H9 (cell line): ENCODE measurements at regions not wholly inside any gene's neighbourhood (a gene's known extent, or its start where the extent isn't known, plus 50 kb on each side); places are given as distances from the start of the nearest gene placed in this dataset.

Experiments
- DNase-seq: peaks from one replicate; pipeline ENCODE4 v3.0.0-alpha.2; 2017
- H2AFZ ChIP-seq: one replicate; pipeline ENCODE4 v1.6.1; 2013; ENCODE audit warnings: mild to moderate bottlenecking, low read length, control low read depth, moderate library complexity
- H2AK5ac ChIP-seq: 2 replicates; pipeline ENCODE4 v1.6.1; 2013; ENCODE audit warnings: low read length, control low read depth, mixed read lengths; ENCODE audit not compliant: insufficient read length
- H2BK120ac ChIP-seq: one replicate; pipeline ENCODE4 v1.6.1; 2013; ENCODE audit warnings: low read depth, mild to moderate bottlenecking, low read length, control low read depth, inconsistent platforms; ENCODE audit not compliant: poor library complexity, severe bottlenecking
- H2BK12ac ChIP-seq: 2 replicates; pipeline ENCODE4 v1.6.1; 2013; ENCODE audit warnings: low read length, control low read depth, mixed read lengths, low read depth; ENCODE audit not compliant: insufficient read length
- H2BK15ac ChIP-seq: 2 replicates; pipeline ENCODE4 v1.6.1; 2013; ENCODE audit warnings: low read depth, low read length, control low read depth
- H2BK20ac ChIP-seq: one replicate; pipeline ENCODE4 v1.6.1; 2013; ENCODE audit warnings: low read depth, mild to moderate bottlenecking, low read length, control low read depth, inconsistent platforms; ENCODE audit not compliant: poor library complexity, severe bottlenecking
- H2BK5ac ChIP-seq: 2 replicates; pipeline ENCODE4 v1.6.1; 2013; ENCODE audit warnings: low read length, control low read depth, mixed read lengths; ENCODE audit not compliant: insufficient read length
- H3K14ac ChIP-seq: 2 replicates; pipeline ENCODE4 v1.6.1; 2013; ENCODE audit warnings: low read length, control low read depth; ENCODE audit not compliant: insufficient read depth
- H3K18ac ChIP-seq: 2 replicates; pipeline ENCODE4 v1.6.1; 2013; ENCODE audit warnings: low read depth, mild to moderate bottlenecking, mixed read lengths, low read length, control low read depth; ENCODE audit not compliant: insufficient read length
- H3K23ac ChIP-seq: 2 replicates; pipeline ENCODE4 v1.6.1; 2013; ENCODE audit warnings: low read length, control low read depth, mixed read lengths, low read depth; ENCODE audit not compliant: insufficient read length
- H3K23me2 ChIP-seq: 2 replicates; pipeline ENCODE4 v1.6.1; 2013; ENCODE audit warnings: low read depth, mild to moderate bottlenecking, mixed read lengths, low read length, control low read depth; ENCODE audit not compliant: insufficient read length, poor library complexity, severe bottlenecking
- H3K27ac ChIP-seq: 2 replicates; pipeline ENCODE4 v1.5.1; 2013; ENCODE audit warnings: low read length, control low read depth, mixed read lengths, low read depth; ENCODE audit not compliant: insufficient read length
- H3K27me3 ChIP-seq: 2 replicates; pipeline ENCODE4 v1.6.1; 2013; ENCODE audit warnings: low read length, control low read depth, inconsistent platforms; ENCODE audit not compliant: insufficient read depth
- H3K4ac ChIP-seq: 2 replicates; pipeline ENCODE4 v1.6.1; 2013; ENCODE audit warnings: low read depth, mild to moderate bottlenecking, control low read depth, inconsistent platforms, low read length, moderate library complexity
- H3K4me1 ChIP-seq: 2 replicates; pipeline ENCODE4 v1.6.1; 2013; ENCODE audit warnings: low read length, control low read depth, inconsistent platforms; ENCODE audit not compliant: insufficient read depth
- H3K4me2 ChIP-seq: 2 replicates; pipeline ENCODE4 v1.6.1; 2013; ENCODE audit warnings: low read length, control low read depth, mixed read lengths; ENCODE audit not compliant: insufficient read length, insufficient read depth
- H3K56ac ChIP-seq: 2 replicates; pipeline ENCODE4 v1.6.1; 2013; ENCODE audit warnings: low read depth, mild to moderate bottlenecking, mixed read lengths, low read length, control low read depth; ENCODE audit not compliant: insufficient read length
- H3K79me1 ChIP-seq: 2 replicates; pipeline ENCODE4 v1.6.1; 2013; ENCODE audit warnings: low read depth, mild to moderate bottlenecking, moderate library complexity, low read length, control low read depth, inconsistent platforms; ENCODE audit not compliant: insufficient read depth, poor library complexity, severe bottlenecking
- H3K79me2 ChIP-seq: 2 replicates; pipeline ENCODE4 v1.6.1; 2013; ENCODE audit warnings: low read length, control low read depth, inconsistent platforms; ENCODE audit not compliant: insufficient read depth
- H3K9ac ChIP-seq: 2 replicates; pipeline ENCODE4 v1.6.1; 2013; ENCODE audit warnings: low read length, control low read depth, mixed read lengths; ENCODE audit not compliant: insufficient read length; ENCODE audit errors: extremely low read depth
- H3K9me3 ChIP-seq: one replicate; pipeline ENCODE4 v1.6.1; 2013; ENCODE audit warnings: low read depth, low read length, inconsistent platforms; ENCODE audit not compliant: control insufficient read depth
- H3T11ph ChIP-seq: one replicate; pipeline ENCODE4 v1.6.1; 2013; ENCODE audit warnings: mild to moderate bottlenecking, low read length, control low read depth, inconsistent platforms
- H4K20me1 ChIP-seq: one replicate; pipeline ENCODE4 v1.6.1; 2013; ENCODE audit not compliant: control insufficient read depth, insufficient read length, insufficient read depth
- H4K5ac ChIP-seq: 2 replicates; pipeline ENCODE4 v1.6.1; 2013; ENCODE audit warnings: low read depth, mild to moderate bottlenecking, mixed read lengths, low read length, control low read depth; ENCODE audit not compliant: insufficient read length
- H4K8ac ChIP-seq: replicated peaks from 2 replicates; pipeline ENCODE4 v1.6.1; 2013; ENCODE audit warnings: low read length, control low read depth, mixed read lengths, low read depth; ENCODE audit not compliant: insufficient read length
- H4K91ac ChIP-seq: 2 replicates; pipeline ENCODE4 v1.6.1; 2013; ENCODE audit warnings: low read depth, mild to moderate bottlenecking, moderate library complexity, mixed read lengths, low read length, control low read depth; ENCODE audit not compliant: insufficient read length
- H3K27ac Mint-ChIP-seq, 3 experiments: 2 replicates in 2 of 3; 3 replicates in 1 of 3; pipeline ENCODE4 v1.8.0; 2020 to 2021; ENCODE audit warnings: mixed read lengths in 3 of 3, mild to moderate bottlenecking in 1 of 3, moderate library complexity in 1 of 3
- H3K27me3 Mint-ChIP-seq: 2 replicates; pipeline ENCODE4 v1.8.0; 2021; ENCODE audit warnings: low read depth, mild to moderate bottlenecking, moderate library complexity, mixed read lengths
- H3K36me3 Mint-ChIP-seq, 3 experiments: 2 replicates in 2 of 3; 3 replicates in 1 of 3; pipeline ENCODE4 v1.8.0; 2020 to 2021; ENCODE audit warnings: low read depth in 3 of 3, mixed read lengths in 3 of 3; ENCODE audit not compliant: insufficient read depth in 1 of 3
- H3K4me1 Mint-ChIP-seq, 2 experiments: 2 replicates each; pipeline ENCODE4 v1.8.0; 2020; ENCODE audit warnings: mixed read lengths in 2 of 2
- H3K4me3 Mint-ChIP-seq, 2 experiments: 2 replicates in 1 of 2; 3 replicates in 1 of 2; pipeline ENCODE4 v1.8.0; 2020 to 2021; ENCODE audit warnings: mild to moderate bottlenecking in 2 of 2, mixed read lengths in 2 of 2, moderate library complexity in 1 of 2
- H3K9me3 Mint-ChIP-seq, 2 experiments: 2 replicates in 1 of 2; 3 replicates in 1 of 2; pipeline ENCODE4 v1.8.0; 2020; ENCODE audit warnings: mild to moderate bottlenecking in 2 of 2, mixed read lengths in 2 of 2, moderate library complexity in 1 of 2
- CTCF ChIP-seq: fragments of 200-600 bp; sonication (generic); conservative IDR thresholded peaks from 3 replicates; pipeline ENCODE4 v1.8.0; 2021; ENCODE audit warnings: antibody characterized with exemption, mild to moderate bottlenecking
- WGBS: extraction: QIAGEN DNeasy Blood & Tissue Kit; methylation state at CpG from one replicate; pipeline ENCODE4 v1.1.7; 2013; ENCODE audit warnings: missing lambda C conversion rate, low lambda C conversion rate, mixed read lengths; ENCODE audit not compliant: insufficient read length; ENCODE audit errors: extremely low coverage; 5-methylcytosine and 5-hydroxymethylcytosine counted together

DNA sequence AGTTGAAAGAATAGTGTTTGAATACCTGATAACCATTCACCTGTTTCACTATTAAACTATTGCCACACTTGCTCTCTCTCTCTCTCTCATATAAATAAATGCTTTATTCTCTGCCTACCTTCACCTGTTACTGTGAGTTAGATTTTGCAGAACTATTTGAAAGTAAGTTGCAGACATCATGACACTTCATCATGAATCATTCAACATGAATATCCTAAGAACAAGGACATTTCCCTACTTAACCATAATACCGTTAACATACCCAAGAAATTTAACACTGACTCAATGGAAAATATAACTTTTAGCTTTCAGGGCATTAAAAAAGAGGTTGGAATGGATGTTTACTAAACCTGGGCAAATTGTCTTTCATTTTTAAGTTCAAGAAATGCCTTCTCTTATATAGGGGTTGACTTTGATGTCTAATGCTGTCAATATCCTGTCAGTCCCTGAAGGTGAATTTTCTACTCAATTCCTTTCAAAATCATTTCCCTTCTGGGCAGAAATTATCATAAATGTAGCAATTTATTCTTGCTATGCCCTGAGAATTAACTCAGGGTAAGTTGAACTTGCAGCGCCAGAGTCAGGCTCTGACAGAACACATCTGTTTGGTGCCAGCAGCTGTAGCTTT, 582.6 kb upstream of the TLE4 start:
- Mint-ChIP-seq H3K27me3 (no peaks in the 10 kb centered on the region), H3K36me3 (no peaks in the 10 kb centered on the region), H3K4me3 (no peak overlapping the region), H3K4me1 (peaks cover 7% of the 10 kb centered on the region in 2 experiments), H3K9me3 (no peaks in the 10 kb centered on the region), H3K27ac (no peak overlapping the region)
- Histone ChIP-seq H3K23ac (no peak overlapping the region), H2BK15ac (no peak overlapping the region), H3K79me1 (no peaks in the 10 kb centered on the region), H3K4me1 (peaks cover 2% of the 10 kb centered on the region; the same call in 1 of the 2 replicates), H4K8ac (no peak overlapping the region), H3K27me3 (no peaks in the 10 kb centered on the region), H3K4me2 (no peak overlapping the region), H3K4ac (no peak overlapping the region), H3K23me2 (no peaks in the 10 kb centered on the region), H2BK120ac (no peak overlapping the region), H3K27ac (no peak overlapping the region), H3K18ac (no peak overlapping the region), H3K14ac (no peak overlapping the region), H4K91ac (no peak overlapping the region), H3K9me3 (no peaks in the 10 kb centered on the region), H2AK5ac (no peak overlapping the region), H2AFZ (no peak overlapping the region), H4K20me1 (no peaks in the 10 kb centered on the region), H3K79me2 (no peaks in the 10 kb centered on the region), H3K9ac (no peak overlapping the region), H4K5ac (no peak overlapping the region), H2BK5ac (no peak overlapping the region), H3T11ph (no peak overlapping the region), H3K56ac (no peak overlapping the region), H2BK12ac (no peak overlapping the region), H2BK20ac (no peak overlapping the region)
- no CpG with 5 or more reads among the region's 2 CpGs for WGBS
- no peak for TF ChIP-seq CTCF
- DNase-seq: no peak
